ENCODE measurements at regions not wholly inside any gene's neighbourhood (a gene's known extent, or its start where the extent isn't known, plus 50 kb on each side); places are given as distances from the start of the nearest gene placed in this dataset.

DNA sequence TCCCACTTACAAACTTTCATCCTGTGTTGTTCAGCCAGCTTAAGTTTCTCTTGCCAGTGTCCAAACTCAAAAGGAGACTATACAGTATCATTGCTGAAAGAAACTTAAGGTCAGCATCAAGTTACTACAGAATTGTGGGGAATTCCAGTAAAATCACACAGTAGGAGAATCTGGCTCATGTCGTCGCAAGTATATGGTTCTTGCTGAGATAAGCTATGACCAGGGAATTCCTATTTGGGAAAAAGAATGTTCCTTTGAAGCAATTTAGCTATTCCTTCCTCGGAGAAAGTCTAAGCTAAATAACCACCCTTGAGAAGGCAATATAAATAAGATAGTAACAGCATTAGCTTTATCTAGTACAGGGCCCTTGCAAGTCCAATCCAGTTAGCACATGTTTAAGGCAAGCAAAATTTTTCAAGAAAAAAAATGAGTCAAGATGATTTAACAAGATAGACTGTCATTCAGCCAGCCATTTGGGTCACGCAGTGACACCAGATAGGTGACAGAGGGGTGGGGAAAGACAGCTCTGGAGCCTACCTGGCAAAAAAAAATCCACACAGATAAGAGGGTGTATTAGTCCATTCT lies 78.2 kb upstream of the THBS1 start:
- TF ChIP-seq, protein P1, sequence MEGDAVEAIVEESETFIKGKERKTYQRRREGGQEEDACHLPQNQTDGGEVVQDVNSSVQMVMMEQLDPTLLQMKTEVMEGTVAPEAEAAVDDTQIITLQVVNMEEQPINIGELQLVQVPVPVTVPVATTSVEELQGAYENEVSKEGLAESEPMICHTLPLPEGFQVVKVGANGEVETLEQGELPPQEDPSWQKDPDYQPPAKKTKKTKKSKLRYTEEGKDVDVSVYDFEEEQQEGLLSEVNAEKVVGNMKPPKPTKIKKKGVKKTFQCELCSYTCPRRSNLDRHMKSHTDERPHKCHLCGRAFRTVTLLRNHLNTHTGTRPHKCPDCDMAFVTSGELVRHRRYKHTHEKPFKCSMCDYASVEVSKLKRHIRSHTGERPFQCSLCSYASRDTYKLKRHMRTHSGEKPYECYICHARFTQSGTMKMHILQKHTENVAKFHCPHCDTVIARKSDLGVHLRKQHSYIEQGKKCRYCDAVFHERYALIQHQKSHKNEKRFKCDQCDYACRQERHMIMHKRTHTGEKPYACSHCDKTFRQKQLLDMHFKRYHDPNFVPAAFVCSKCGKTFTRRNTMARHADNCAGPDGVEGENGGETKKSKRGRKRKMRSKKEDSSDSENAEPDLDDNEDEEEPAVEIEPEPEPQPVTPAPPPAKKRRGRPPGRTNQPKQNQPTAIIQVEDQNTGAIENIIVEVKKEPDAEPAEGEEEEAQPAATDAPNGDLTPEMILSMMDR (IDR thresholded peaks at IDR 0.05; ENCODE audit: low read depth, low read length, missing control alignments) = no peak
- no peak overlapping the region for H3K4me3 ChIP-seq (replicated peaks; ENCODE audit: low read depth, low read length)
- no peak for DNase-seq (ENCODE audit: extremely low read depth, low read depth)

DNA sequence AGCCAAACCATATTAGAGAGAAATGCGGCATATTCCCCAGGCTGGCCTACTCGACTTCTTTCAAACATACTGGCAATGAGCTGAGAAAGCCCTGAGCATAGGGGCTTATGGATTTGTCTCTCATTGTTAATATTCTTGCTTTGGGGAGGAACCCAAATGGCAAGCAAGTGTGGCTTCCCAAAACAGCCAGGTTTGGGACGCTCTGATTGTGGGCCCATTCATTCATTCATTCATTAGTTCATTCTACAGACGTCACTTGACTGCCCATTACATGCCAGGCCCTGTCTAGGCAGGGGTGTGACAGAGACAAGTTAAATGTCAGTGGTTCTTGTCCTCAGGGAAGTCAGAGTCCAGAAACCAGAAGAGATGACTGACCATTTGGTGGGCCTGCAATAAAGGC lies 77.4 kb upstream of the THBS1 start:
- TF ChIP-seq, protein P1 (IDR thresholded peaks at IDR 0.05; ENCODE audit: low read depth, low read length, missing control alignments) = no peak
- DNase-seq (ENCODE audit: extremely low read depth, low read depth) = no peak
- no peak overlapping the region for H3K4me3 ChIP-seq (replicated peaks; ENCODE audit: low read depth, low read length)

DNA sequence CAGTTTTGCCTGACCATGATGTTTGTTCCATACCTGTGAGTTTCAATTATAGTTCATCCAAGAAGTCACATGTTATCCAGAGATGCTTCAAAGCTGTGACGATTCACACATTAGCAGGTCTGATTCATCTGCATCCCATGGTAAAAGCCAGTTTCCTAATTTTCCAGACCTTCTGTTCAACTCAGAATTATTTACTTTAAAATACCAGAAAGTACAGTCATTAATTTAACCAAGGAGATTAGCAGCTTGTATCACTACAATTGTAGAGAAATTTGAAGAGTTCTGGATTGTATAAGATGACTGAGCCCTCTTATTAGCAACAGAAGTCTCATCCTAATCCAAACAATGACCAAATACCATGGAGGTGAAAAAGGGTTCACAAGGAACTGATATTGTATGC lies 76.1 kb upstream of the THBS1 start:
- DNase-seq (ENCODE audit: extremely low read depth, low read depth) = peak; percentile 41
- no peak overlapping the region for H3K4me3 ChIP-seq (replicated peaks; ENCODE audit: low read depth, low read length)
- TF ChIP-seq, protein P1 (IDR thresholded peaks at IDR 0.05; ENCODE audit: low read depth, low read length, missing control alignments) = no peak

DNA sequence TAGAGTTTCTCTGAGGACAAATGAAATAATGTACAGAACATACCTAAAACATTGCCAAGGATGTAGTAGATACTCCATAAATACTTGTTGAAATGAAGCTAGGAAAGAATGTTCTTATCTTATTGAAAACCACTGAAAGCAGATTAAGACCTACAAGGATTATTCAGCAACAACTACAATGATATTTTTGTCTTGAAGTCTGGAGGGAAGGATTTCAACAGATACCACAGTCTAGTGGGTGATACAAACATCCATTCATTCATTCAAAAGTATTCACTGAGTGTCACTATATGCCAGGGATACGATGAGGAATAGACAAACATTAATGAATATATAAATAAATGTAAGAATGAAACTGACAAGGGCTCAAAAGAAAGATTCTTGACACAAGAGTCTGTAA lies 74.7 kb upstream of the THBS1 start:
- no peak overlapping the region for H3K4me3 ChIP-seq (replicated peaks; ENCODE audit: low read depth, low read length)
- TF ChIP-seq, protein P1 (IDR thresholded peaks at IDR 0.05; ENCODE audit: low read depth, low read length, missing control alignments) = no peak
- no peak for DNase-seq (ENCODE audit: extremely low read depth, low read depth)

DNA sequence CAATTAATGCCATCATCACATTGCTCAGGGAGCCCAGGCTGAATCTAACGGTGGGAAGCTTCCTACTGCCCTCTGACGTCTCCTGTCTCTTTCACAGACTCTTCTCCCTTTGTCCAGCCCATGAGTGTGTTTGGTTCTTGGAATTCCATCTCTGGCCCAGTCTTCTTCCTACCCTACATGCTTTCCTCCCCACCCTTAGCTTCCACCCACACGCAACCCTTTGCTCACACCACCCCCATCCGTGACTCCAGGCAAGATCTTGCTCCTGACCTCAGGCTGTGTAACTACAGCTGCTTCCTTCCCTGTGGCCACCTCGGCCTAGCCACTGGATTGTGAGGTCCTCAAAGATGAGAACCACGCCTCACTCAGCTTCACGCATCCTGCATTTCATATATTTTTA lies 72.3 kb upstream of the THBS1 start:
- TF ChIP-seq, protein P1 (IDR thresholded peaks at IDR 0.05; ENCODE audit: low read depth, low read length, missing control alignments) = no peak
- H3K4me3 ChIP-seq (replicated peaks; ENCODE audit: low read depth, low read length) = no peak overlapping the region
- DNase-seq (ENCODE audit: extremely low read depth, low read depth) = no peak

DNA sequence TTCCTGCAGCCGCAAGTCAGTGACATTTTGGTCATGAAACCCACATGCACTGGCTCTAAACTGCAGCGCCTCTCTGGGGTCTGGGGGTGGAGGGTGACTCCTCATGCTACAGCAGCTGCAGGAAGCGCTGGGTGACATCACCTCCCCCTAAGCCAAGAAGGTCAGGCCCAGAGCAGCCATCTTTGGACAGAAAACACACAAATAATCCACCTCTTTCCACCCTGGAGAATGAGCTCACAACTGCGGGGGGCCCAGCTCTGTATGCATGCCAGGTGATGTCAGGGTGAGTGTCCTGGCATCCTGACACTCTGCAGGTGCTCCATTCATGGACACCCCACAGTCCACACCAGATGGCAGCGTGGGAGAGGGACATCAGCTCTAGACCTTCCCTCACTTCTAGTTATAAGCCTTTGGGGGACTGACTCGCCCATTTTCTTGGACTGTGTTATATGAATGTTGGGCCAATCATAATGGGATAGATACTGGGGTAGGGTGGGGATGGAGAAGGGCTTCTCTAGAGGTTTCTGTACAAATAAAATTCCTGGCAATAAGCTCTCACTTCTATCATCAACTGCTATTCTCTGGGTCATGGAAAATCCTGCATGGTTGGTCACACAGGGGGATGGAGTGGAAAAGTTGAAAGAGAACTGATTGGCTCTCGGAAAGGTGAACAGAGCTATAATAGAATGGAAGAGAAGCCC lies 70.7 kb upstream of the THBS1 start:
- no peak for DNase-seq (ENCODE audit: extremely low read depth, low read depth)
- TF ChIP-seq, protein P1 (IDR thresholded peaks at IDR 0.05; ENCODE audit: low read depth, low read length, missing control alignments) = no peak
- no peak overlapping the region for H3K4me3 ChIP-seq (replicated peaks; ENCODE audit: low read depth, low read length)

Measured in HFF-Myc (cell line).